ENCODE measurements at regions not wholly inside any gene's neighbourhood (a gene's known extent, or its start where the extent isn't known, plus 50 kb on each side); places are given as distances from the start of the nearest gene placed in this dataset.
"Not testable (repeated sequence)": the region's sequence is repeated elsewhere in the genome, so short reads cannot be mapped to it uniquely, and the experiment has no call there.

DNA sequence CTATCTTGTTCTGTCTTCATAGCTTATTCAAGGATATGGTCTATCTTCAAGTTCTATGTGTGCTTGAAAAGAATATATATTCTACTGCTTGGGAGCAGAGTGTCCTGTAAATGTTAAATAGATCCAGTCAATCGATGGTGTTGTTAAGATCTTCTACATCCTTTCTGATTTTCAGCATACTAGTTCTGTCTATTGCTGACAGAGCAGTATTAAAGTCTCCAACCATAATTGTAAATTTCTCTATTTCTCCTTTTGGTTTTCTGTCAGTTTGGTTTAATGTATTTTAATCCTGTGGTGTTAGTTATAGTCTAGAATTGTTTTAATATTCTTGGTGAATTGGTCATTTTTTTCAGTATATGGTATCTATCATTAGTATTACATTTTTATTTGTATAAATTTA lies 124.0 kb upstream of the COX7C start:
- Histone ChIP-seq H3K27me3 (replicated peaks; ENCODE audit: insufficient read depth) (no peaks in the 10 kb centered on the region), H3K4me3 (no peak overlapping the region), H3K9me3 (no peaks in the 10 kb centered on the region), H3K4me1 (ENCODE audit: control insufficient read depth in 1 of 2, low read depth in 2 of 2) (no peaks in the 10 kb centered on the region), H3K36me3 (no peaks in the 10 kb centered on the region), H3K27ac (no peak overlapping the region)
- DNase-seq (ENCODE audit: low spot score) (no peak), ATAC-seq (ENCODE audit: insufficient number of reproducible peaks, low FRiP score, low read depth) (no peak)
- TF ChIP-seq, protein P1, sequence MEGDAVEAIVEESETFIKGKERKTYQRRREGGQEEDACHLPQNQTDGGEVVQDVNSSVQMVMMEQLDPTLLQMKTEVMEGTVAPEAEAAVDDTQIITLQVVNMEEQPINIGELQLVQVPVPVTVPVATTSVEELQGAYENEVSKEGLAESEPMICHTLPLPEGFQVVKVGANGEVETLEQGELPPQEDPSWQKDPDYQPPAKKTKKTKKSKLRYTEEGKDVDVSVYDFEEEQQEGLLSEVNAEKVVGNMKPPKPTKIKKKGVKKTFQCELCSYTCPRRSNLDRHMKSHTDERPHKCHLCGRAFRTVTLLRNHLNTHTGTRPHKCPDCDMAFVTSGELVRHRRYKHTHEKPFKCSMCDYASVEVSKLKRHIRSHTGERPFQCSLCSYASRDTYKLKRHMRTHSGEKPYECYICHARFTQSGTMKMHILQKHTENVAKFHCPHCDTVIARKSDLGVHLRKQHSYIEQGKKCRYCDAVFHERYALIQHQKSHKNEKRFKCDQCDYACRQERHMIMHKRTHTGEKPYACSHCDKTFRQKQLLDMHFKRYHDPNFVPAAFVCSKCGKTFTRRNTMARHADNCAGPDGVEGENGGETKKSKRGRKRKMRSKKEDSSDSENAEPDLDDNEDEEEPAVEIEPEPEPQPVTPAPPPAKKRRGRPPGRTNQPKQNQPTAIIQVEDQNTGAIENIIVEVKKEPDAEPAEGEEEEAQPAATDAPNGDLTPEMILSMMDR (IDR thresholded peaks at IDR 0.05) = no peak

DNA sequence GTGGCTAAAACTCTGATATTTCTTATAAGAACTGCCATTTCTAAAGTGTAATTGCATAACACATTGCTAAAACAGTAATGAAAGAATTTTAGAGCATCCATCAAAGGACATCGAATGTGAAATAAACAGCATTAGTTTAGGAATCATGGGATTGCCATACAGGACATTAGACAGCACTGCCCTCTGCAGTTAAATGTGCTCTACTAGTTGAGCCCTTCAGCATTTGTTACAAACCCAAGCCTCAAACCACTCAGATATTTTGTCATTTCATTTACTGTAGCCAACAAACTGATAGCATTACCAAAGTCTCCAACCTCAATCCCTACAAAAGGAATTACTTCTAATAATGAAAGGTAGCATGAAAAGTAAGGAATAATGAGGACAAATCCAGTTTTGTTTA lies 116.8 kb upstream of the COX7C start:
- Histone ChIP-seq H3K27me3 (replicated peaks; ENCODE audit: insufficient read depth) (no peaks in the 10 kb centered on the region), H3K9me3 (no peaks in the 10 kb centered on the region), H3K36me3 (no peaks in the 10 kb centered on the region), H3K27ac (no peak overlapping the region), H3K4me3 (no peak overlapping the region), H3K4me1 (ENCODE audit: control insufficient read depth in 1 of 2, low read depth in 2 of 2) (no peaks in the 10 kb centered on the region)
- TF ChIP-seq, protein P1 (IDR thresholded peaks at IDR 0.05) = no peak
- DNase-seq (ENCODE audit: low spot score) (no peak), ATAC-seq (ENCODE audit: insufficient number of reproducible peaks, low FRiP score, low read depth) (no peak)

- H3K27ac ChIP-seq = no peak overlapping the region
- H3K4me3 ChIP-seq = no peak overlapping the region
- H3K36me3 ChIP-seq = no peaks in the 10 kb centered on the region
- TF ChIP-seq, protein P1 (IDR thresholded peaks at IDR 0.05) = no peak
- no peaks in the 10 kb centered on the region for H3K27me3 ChIP-seq (replicated peaks; ENCODE audit: insufficient read depth)
- H3K9me3 ChIP-seq = no peaks in the 10 kb centered on the region
- H3K4me1 ChIP-seq (ENCODE audit: control insufficient read depth in 1 of 2, low read depth in 2 of 2) = no peaks in the 10 kb centered on the region
- DNase-seq (ENCODE audit: low spot score) (no peak), ATAC-seq (ENCODE audit: insufficient number of reproducible peaks, low FRiP score, low read depth) (no peak)
Observed at GRCh38 chr5:86507574-86507973, 110.2 kb upstream of the COX7C start.

- H3K9me3 ChIP-seq; H3K4me1 ChIP-seq (ENCODE audit: control insufficient read depth in 1 of 2, low read depth in 2 of 2); H3K27me3 ChIP-seq (replicated peaks; ENCODE audit: insufficient read depth); H3K4me3 ChIP-seq; H3K36me3 ChIP-seq; ATAC-seq (ENCODE audit: insufficient number of reproducible peaks, low FRiP score, low read depth); H3K27ac ChIP-seq; DNase-seq (ENCODE audit: low spot score): not testable (repeated sequence)
Observed at GRCh38 chr5:86510330-86510915, 107.3 kb upstream of the COX7C start.

- no peak overlapping the region for H3K4me3 ChIP-seq
- H3K27ac ChIP-seq = no peak overlapping the region
- no peaks in the 10 kb centered on the region for H3K27me3 ChIP-seq (replicated peaks; ENCODE audit: insufficient read depth)
- TF ChIP-seq, protein P1 (IDR thresholded peaks at IDR 0.05) = no peak
- no peaks in the 10 kb centered on the region for H3K36me3 ChIP-seq
- H3K4me1 ChIP-seq (ENCODE audit: control insufficient read depth in 1 of 2, low read depth in 2 of 2) = no peaks in the 10 kb centered on the region
- ATAC-seq (ENCODE audit: insufficient number of reproducible peaks, low FRiP score, low read depth) (no peak), DNase-seq (ENCODE audit: low spot score) (no peak)
- H3K9me3 ChIP-seq = no peaks in the 10 kb centered on the region
Observed at GRCh38 chr5:86523718-86524117, 94.0 kb upstream of the COX7C start.

DNA sequence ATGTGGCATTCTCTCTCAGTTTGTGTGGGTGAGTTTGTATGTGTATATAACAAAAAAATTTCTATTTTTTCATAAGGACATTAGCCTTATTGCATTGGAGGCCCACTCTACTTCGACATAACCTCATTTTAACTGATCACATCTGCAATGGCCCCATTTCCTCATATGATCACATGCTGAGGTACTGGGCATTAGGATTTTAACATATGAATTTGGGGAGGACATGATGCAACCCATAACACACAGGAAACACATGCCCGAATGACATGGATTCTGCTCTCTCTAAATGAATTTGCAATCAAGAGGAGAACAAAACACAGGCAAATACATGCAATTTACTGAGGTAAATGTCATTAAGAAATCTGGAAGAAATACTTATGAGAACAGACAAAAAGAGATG lies 92.1 kb upstream of the COX7C start:
- Histone ChIP-seq H3K9me3 (no peaks in the 10 kb centered on the region), H3K27ac (no peak overlapping the region), H3K27me3 (replicated peaks; ENCODE audit: insufficient read depth) (no peaks in the 10 kb centered on the region), H3K4me3 (no peak overlapping the region), H3K4me1 (ENCODE audit: control insufficient read depth in 1 of 2, low read depth in 2 of 2) (no peaks in the 10 kb centered on the region), H3K36me3 (no peaks in the 10 kb centered on the region)
- ATAC-seq (ENCODE audit: insufficient number of reproducible peaks, low FRiP score, low read depth) = no peak
- TF ChIP-seq, protein P1 (IDR thresholded peaks at IDR 0.05) = no peak
- DNase-seq (ENCODE audit: low spot score) = no peak
